Endothelial cell of umbilical vein (primary cell): ENCODE measurements at regions not wholly inside any gene's neighbourhood (a gene's known extent, or its start where the extent isn't known, plus 50 kb on each side); places are given as distances from the start of the nearest gene placed in this dataset.

ENCODE experiments used
- BruUV-seq: library from RNA; stranded (reverse); fragments of 400-500 nt; replicated peaks from 2 replicates; lab custom pipeline; 2021; lab: Mats Ljungman, UMichigan
- CTCF ChIA-PET: fragments of 300-600, 350-600 bp; sonication (Branson Sonifier 250); formaldehyde crosslinking; loops from one replicate; lab custom pipeline; 2021; ENCODE audit warnings: antibody characterized with exemption, inconsistent platforms; lab: Charles Lee
- POLR2A ChIA-PET: fragments of 300-600, 350-600 bp; sonication (Branson Sonifier 250); formaldehyde crosslinking; loops from one replicate; lab custom pipeline; 2021; ENCODE audit warnings: antibody characterized with exemption, inconsistent platforms; lab: Charles Lee
- DNase-seq: peaks from one replicate; pipeline ENCODE4 v3.0.0-alpha.2; 2011; ENCODE audit warnings: low read depth, low spot score
- FAIRE-seq: peaks from 2 replicates; lab custom pipeline; 2011; peaks lifted over from hg19 to GRCh38; lab: Jason Lieb, UNC
- H2AFZ ChIP-seq: 2 replicates; pipeline ENCODE4 v1.6.0; 2012; ENCODE audit warnings: low read depth, low read length, control low read depth, inconsistent platforms
- H3K27ac ChIP-seq: 2 replicates; pipeline ENCODE4 v1.5.1; 2011; ENCODE audit warnings: low read depth, mild to moderate bottlenecking, control low read depth, low read length, moderate library complexity; ENCODE audit not compliant: insufficient read depth
- H3K27me3 ChIP-seq, 2 experiments: 2 replicates each; pipeline versions ENCODE4 v1.6.0 to v1.6.1; 2011; ENCODE audit warnings: low read length in 2 of 2, mixed read lengths in 1 of 2; ENCODE audit not compliant: control insufficient read depth in 2 of 2, insufficient read depth in 2 of 2
- H3K36me3 ChIP-seq, 2 experiments: 2 replicates in 1 of 2; 3 replicates in 1 of 2; pipeline ENCODE4 v1.5.1; 2011; ENCODE audit warnings: low read length in 2 of 2, mild to moderate bottlenecking in 1 of 2, moderate library complexity in 1 of 2; ENCODE audit not compliant: control insufficient read depth in 2 of 2, insufficient read depth in 2 of 2; ENCODE audit errors: extremely low read depth in 1 of 2
- H3K4me1 ChIP-seq: 3 replicates; pipeline ENCODE4 v1.5.1; 2011; ENCODE audit warnings: mild to moderate bottlenecking, low read length; ENCODE audit not compliant: control insufficient read depth, insufficient read depth; ENCODE audit errors: extremely low read depth
- H3K4me2 ChIP-seq: 2 replicates; pipeline ENCODE4 v1.6.1; 2011; ENCODE audit warnings: low read length, control low read depth, mixed read lengths; ENCODE audit not compliant: insufficient read depth
- H3K4me3 ChIP-seq, 3 experiments: fragments of 200-600 bp in 1 of 3; sonication (generic), shearing (Covaris generic) in 1 of 3; replicated peaks in 1 of 3; 2 replicates each; pipeline ENCODE4 v1.5.1; 2011 to 2016; ENCODE audit warnings: control low read depth in 3 of 3, low read length in 3 of 3, mild to moderate bottlenecking in 2 of 3, inconsistent platforms in 1 of 3, low read depth in 1 of 3, moderate library complexity in 1 of 3; ENCODE audit not compliant: insufficient read depth in 1 of 3
- H3K79me2 ChIP-seq: 2 replicates; pipeline ENCODE4 v1.6.0; 2012; ENCODE audit warnings: low read length, inconsistent platforms; ENCODE audit not compliant: control insufficient read depth, insufficient read depth
- H3K9ac ChIP-seq: replicated peaks from 2 replicates; pipeline ENCODE3; 2011; ENCODE audit warnings: low read length, control low read depth; ENCODE audit not compliant: insufficient read depth; ENCODE audit errors: extremely low read depth
- H3K9me1 ChIP-seq: replicated peaks from 3 replicates; pipeline ENCODE4 v1.6.0; 2011; ENCODE audit warnings: mild to moderate bottlenecking, low read length; ENCODE audit not compliant: control insufficient read depth, insufficient read depth; ENCODE audit errors: extremely low read depth
- H3K9me3 ChIP-seq: replicated peaks from 2 replicates; pipeline ENCODE4 v1.5.1; 2012; ENCODE audit warnings: low read length, inconsistent platforms; ENCODE audit not compliant: control insufficient read depth, insufficient read depth
- H4K20me1 ChIP-seq: replicated peaks from 2 replicates; pipeline ENCODE3; 2011; ENCODE audit warnings: mild to moderate bottlenecking, low read length; ENCODE audit not compliant: control insufficient read depth, insufficient read depth; ENCODE audit errors: extremely low read depth
- EZH2 ChIP-seq: IDR thresholded peaks from 2 replicates; pipeline ENCODE4 v1.6.1; 2012; ENCODE audit warnings: borderline replicate concordance, low read depth, mild to moderate bottlenecking, moderate library complexity, low read length, inconsistent platforms; ENCODE audit not compliant: severe bottlenecking
- FOS ChIP-seq: IDR thresholded peaks from 2 replicates; pipeline ENCODE4 v1.6.1; 2011; ENCODE audit warnings: mild to moderate bottlenecking, low read length, moderate library complexity, borderline replicate concordance; ENCODE audit not compliant: insufficient read depth
- GATA2 ChIP-seq: IDR thresholded peaks from 2 replicates; pipeline ENCODE4 v1.7.0; 2011; ENCODE audit warnings: low read depth, mild to moderate bottlenecking, moderate library complexity, mixed read lengths, low read length; ENCODE audit not compliant: insufficient read length, insufficient read depth
- JUN ChIP-seq: IDR thresholded peaks from 2 replicates; pipeline ENCODE4 v1.6.1; 2011; ENCODE audit warnings: borderline replicate concordance, low read depth; ENCODE audit not compliant: insufficient read length, insufficient read depth
- MYC ChIP-seq: IDR thresholded peaks from one replicate; pipeline ENCODE4 v1.6.1; 2011; ENCODE audit warnings: mild to moderate bottlenecking, low read depth, low read length
- POLR2A ChIP-seq: IDR thresholded peaks from 2 replicates; pipeline ENCODE4 v1.6.1; 2012; ENCODE audit warnings: low read depth, mild to moderate bottlenecking, control low read depth, low read length
- POLR2AphosphoS5 ChIP-seq: IDR thresholded peaks from 2 replicates; pipeline ENCODE4 v1.6.1; 2012; ENCODE audit warnings: low read depth, mild to moderate bottlenecking, control low read depth, low read length, moderate library complexity; ENCODE audit not compliant: insufficient read depth
- dilution Hi-C: fragments of 300-500 bp; cut with MboI; formaldehyde crosslinking; loops from one replicate; pipeline ENCODE4 v1.15.0; 2019; ENCODE audit warnings: low sequenced_read_pairs; ENCODE audit not compliant: extremely low pct_ligation_motif_present
- intact Hi-C: fragments of 100-400 bp; cut with micrococcal nuclease; formaldehyde crosslinking; loops from one replicate; pipeline ENCODE4 v1.10.0; 2022
- TF ChIP-seq, protein P1 (sequence below), 2 donors: IDR thresholded peaks; 1 replicate in 1 of 2; 2 replicates in 1 of 2; pipeline ENCODE4 v1.5.1; 2011; ENCODE audit warnings: low read length in 2 of 2, mild to moderate bottlenecking in 2 of 2, moderate library complexity in 2 of 2, control low read depth in 1 of 2, inconsistent platforms in 1 of 2, low read depth in 1 of 2; ENCODE audit not compliant: insufficient read depth in 1 of 2; ENCODE audit errors: extremely low read depth in 1 of 2
- TF ChIP-seq, protein P2 (sequence below): IDR thresholded peaks from 2 replicates; pipeline ENCODE4 v1.6.1; 2011; ENCODE audit not compliant: insufficient read depth, insufficient read length

DNA sequence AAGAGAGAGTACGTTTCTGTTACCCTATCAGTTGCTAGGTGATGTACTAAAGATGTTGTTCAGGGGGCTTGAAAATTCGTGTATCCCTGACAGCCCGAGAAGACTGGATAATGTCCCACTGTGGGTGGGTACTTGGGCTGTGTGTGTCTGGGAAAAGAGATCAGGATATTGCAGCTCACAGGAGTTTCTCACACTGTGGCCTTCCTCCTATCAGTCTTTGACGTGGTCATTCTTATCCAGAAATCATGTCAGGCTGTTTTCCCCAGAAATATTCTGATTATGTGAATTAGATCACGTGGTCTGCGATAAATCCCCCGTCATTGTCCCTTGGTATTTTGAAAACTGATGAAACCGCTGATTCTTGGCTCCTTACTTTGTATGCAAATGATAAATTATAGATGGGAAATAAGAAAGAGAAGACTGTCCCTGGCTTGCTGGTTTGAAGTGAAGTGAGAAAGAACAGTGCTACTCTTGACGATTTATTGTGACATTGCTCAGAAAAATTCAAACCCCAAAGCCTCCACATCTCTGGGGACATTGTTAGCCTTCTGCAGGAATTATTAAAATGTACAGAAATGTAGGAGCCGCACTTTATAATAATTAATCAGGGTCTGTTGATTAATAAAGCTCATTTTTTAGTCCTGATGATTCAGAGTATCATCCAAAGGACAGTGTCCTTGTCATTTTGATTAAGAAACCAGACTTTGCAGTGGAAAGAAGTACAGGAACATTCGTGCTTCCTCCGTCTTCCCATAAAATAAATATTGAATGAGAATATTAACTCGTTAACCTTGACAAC, 167.5 kb upstream of the TSHZ2 start:
- no peak overlapping the region for H2AFZ ChIP-seq
- no peaks in the 10 kb centered on the region for H3K27me3 ChIP-seq
- CTCF ChIA-PET: no interaction called here
- no peak overlapping the region for H3K4me3 ChIP-seq
- DNase-seq (no peak), FAIRE-seq (no peak)
- no peak overlapping the region for H3K9ac ChIP-seq
- TF ChIP-seq EZH2 (no peak), POLR2AphosphoS5 (no peak), JUN (no peak), FOS (no peak), POLR2A (no peak), GATA2 (no peak), MYC (no peak)
- TF ChIP-seq, protein P1, sequence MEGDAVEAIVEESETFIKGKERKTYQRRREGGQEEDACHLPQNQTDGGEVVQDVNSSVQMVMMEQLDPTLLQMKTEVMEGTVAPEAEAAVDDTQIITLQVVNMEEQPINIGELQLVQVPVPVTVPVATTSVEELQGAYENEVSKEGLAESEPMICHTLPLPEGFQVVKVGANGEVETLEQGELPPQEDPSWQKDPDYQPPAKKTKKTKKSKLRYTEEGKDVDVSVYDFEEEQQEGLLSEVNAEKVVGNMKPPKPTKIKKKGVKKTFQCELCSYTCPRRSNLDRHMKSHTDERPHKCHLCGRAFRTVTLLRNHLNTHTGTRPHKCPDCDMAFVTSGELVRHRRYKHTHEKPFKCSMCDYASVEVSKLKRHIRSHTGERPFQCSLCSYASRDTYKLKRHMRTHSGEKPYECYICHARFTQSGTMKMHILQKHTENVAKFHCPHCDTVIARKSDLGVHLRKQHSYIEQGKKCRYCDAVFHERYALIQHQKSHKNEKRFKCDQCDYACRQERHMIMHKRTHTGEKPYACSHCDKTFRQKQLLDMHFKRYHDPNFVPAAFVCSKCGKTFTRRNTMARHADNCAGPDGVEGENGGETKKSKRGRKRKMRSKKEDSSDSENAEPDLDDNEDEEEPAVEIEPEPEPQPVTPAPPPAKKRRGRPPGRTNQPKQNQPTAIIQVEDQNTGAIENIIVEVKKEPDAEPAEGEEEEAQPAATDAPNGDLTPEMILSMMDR (IDR thresholded peaks at IDR 0.05; ENCODE audit: extremely low read depth in 1 of 2, insufficient read depth in 1 of 2, low read depth in 1 of 2, low read length in 2 of 2): no peak
- TF ChIP-seq, protein P2, sequence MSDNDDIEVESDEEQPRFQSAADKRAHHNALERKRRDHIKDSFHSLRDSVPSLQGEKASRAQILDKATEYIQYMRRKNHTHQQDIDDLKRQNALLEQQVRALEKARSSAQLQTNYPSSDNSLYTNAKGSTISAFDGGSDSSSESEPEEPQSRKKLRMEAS: no peak
- no peaks in the 10 kb centered on the region for H3K4me1 ChIP-seq
- no peaks in the 10 kb centered on the region for H3K9me1 ChIP-seq
- POLR2A ChIA-PET: no interaction called here
- no TSS peak for BruUV-seq
- H3K36me3 ChIP-seq: no peaks in the 10 kb centered on the region
- H3K79me2 ChIP-seq: no peaks in the 10 kb centered on the region
- H3K9me3 ChIP-seq: no peaks in the 10 kb centered on the region
- H3K27ac ChIP-seq: no peak overlapping the region
- no peak overlapping the region for H3K4me2 ChIP-seq
- intact Hi-C loops (no loop called here), dilution Hi-C loops (no loop called here)
- H4K20me1 ChIP-seq: no peaks in the 10 kb centered on the region
